OCI-LY7 (cell line): ENCODE measurements at regions not wholly inside any gene's neighbourhood (a gene's known extent, or its start where the extent isn't known, plus 50 kb on each side); places are given as distances from the start of the nearest gene placed in this dataset.

Experiments used
- BruUV-seq: library from RNA; stranded (reverse); fragments of 400-500 nt; replicated peaks from 2 replicates; lab custom pipeline; 2021; lab: Mats Ljungman, UMichigan
- CTCF ChIA-PET: fragments of 300-600 bp; sonication (Branson Sonifier 250); formaldehyde crosslinking; loops from one replicate; lab custom pipeline; 2022; ENCODE audit warnings: antibody characterized with exemption; ENCODE audit not compliant: unreplicated experiment; lab: Charles Lee
- POLR2A ChIA-PET: fragments of 300-600 bp; sonication (Branson Sonifier 250); formaldehyde crosslinking; loops from one replicate; lab custom pipeline; 2022; ENCODE audit warnings: antibody characterized with exemption; lab: Charles Lee
- DNase-seq: peaks from one replicate; pipeline ENCODE4 v3.0.0-alpha.2; 2015; ENCODE audit warnings: low spot score
- H2AFZ ChIP-seq: fragments of 200-600 bp; sonication (generic), shearing (Covaris generic); 2 replicates; pipeline ENCODE4 v1.6.1; 2014; ENCODE audit warnings: mild to moderate bottlenecking, antibody characterized with exemption, low read length, moderate library complexity
- H3K27ac ChIP-seq: fragments of 200-600 bp; sonication (generic); 2 replicates; pipeline ENCODE4 v1.5.1; 2014; ENCODE audit warnings: mixed run types, low read depth, mild to moderate bottlenecking, moderate library complexity, low read length, inconsistent platforms; ENCODE audit not compliant: poor library complexity, severe bottlenecking
- H3K36me3 ChIP-seq: fragments of 200-600 bp; sonication (generic); 2 replicates; pipeline ENCODE4 v1.6.1; 2014; ENCODE audit warnings: mild to moderate bottlenecking, antibody characterized with exemption, low read length, moderate library complexity, mixed read lengths; ENCODE audit not compliant: insufficient read depth
- H3K4me1 ChIP-seq: fragments of 200-600 bp; sonication (generic); 2 replicates; pipeline ENCODE4 v1.5.1; 2014; ENCODE audit warnings: mild to moderate bottlenecking, low read length; ENCODE audit not compliant: insufficient read depth, poor library complexity, severe bottlenecking
- H3K4me2 ChIP-seq: fragments of 200-600 bp; sonication (generic); 2 replicates; pipeline ENCODE4 v1.6.1; 2014; ENCODE audit warnings: mild to moderate bottlenecking, low read length
- H3K4me3 ChIP-seq: fragments of 200-600 bp; sonication (generic); 2 replicates; pipeline ENCODE4 v1.5.1; 2014; ENCODE audit warnings: mild to moderate bottlenecking, low read depth, low read length; ENCODE audit not compliant: poor library complexity, severe bottlenecking
- H3K79me2 ChIP-seq: fragments of 200-600 bp; sonication (generic); 2 replicates; pipeline ENCODE4 v1.6.1; 2016; ENCODE audit warnings: low read depth, mild to moderate bottlenecking, low read length, moderate library complexity, mixed read lengths; ENCODE audit not compliant: insufficient read depth
- H3K9me2 ChIP-seq: fragments of 200-600 bp; sonication (generic); 2 replicates; pipeline ENCODE4 v1.6.1; 2016; ENCODE audit warnings: mild to moderate bottlenecking, low read length, mixed read lengths; ENCODE audit not compliant: insufficient read depth
- H3K9me3 ChIP-seq: fragments of 200-600 bp; sonication (generic); 2 replicates; pipeline ENCODE4 v1.6.1; 2014; ENCODE audit warnings: mild to moderate bottlenecking, mixed run types, low read length, mixed read lengths
- H4K20me1 ChIP-seq: fragments of 200-600 bp; sonication (generic); 2 replicates; pipeline ENCODE4 v1.6.1; 2014; ENCODE audit warnings: mild to moderate bottlenecking, antibody characterized with exemption, low read length, moderate library complexity, mixed read lengths; ENCODE audit not compliant: insufficient read depth
- CTCF ChIP-seq: fragments of 200-600 bp; sonication (generic); conservative IDR thresholded peaks from 2 replicates; pipeline ENCODE4 v1.5.1; 2014; ENCODE audit warnings: mild to moderate bottlenecking, antibody characterized with exemption, low read length, moderate library complexity, mixed read lengths
- EZH2phosphoT487 ChIP-seq: fragments of 200-600 bp; sonication (generic); IDR thresholded peaks from 2 replicates; pipeline ENCODE4 v1.6.1; 2018; ENCODE audit warnings: low read depth, borderline replicate concordance, mild to moderate bottlenecking, mixed run types, antibody characterized with exemption, low read length, moderate library complexity, mixed read lengths
- intact Hi-C: fragments of 100-400 bp; cut with micrococcal nuclease; formaldehyde crosslinking; loops from one replicate; pipeline ENCODE4 v1.10.0; 2022; ENCODE audit not compliant: unreplicated experiment

- Histone ChIP-seq H3K4me2 (no peak overlapping the region), H3K27ac (no peak overlapping the region), H3K79me2 (no peaks in the 10 kb centered on the region), H3K36me3 (no peaks in the 10 kb centered on the region), H3K9me2 (no peaks in the 10 kb centered on the region), H4K20me1 (no peaks in the 10 kb centered on the region), H2AFZ (no peak overlapping the region), H3K4me3 (no peak overlapping the region), H3K9me3 (no peaks in the 10 kb centered on the region), H3K4me1 (no peaks in the 10 kb centered on the region)
- intact Hi-C loops = no loop called here
- ChIA-PET CTCF (no interaction called here), POLR2A (no interaction called here)
- TF ChIP-seq CTCF (no peak), EZH2phosphoT487 (no peak)
- no TSS peak for BruUV-seq
- no peak for DNase-seq
These were observed 145.7 kb upstream of the SNX2 start for GRCh38 chr5:122629121-122629677.

GRCh38 chr5:122638581-122638980 lies 136.3 kb upstream of the SNX2 start:
- H3K4me1 ChIP-seq = no peaks in the 10 kb centered on the region
- ChIA-PET POLR2A (no interaction called here), CTCF (no interaction called here)
- no peaks in the 10 kb centered on the region for H3K36me3 ChIP-seq
- no peak overlapping the region for H3K27ac ChIP-seq
- H3K79me2 ChIP-seq = no peaks in the 10 kb centered on the region
- H4K20me1 ChIP-seq = 0 out of 2 replicates have a peak, but pooled peaks cover 2% of the 10 kb centered on the region
- H2AFZ ChIP-seq = no peak overlapping the region
- H3K9me2 ChIP-seq = no peaks in the 10 kb centered on the region
- no peak overlapping the region for H3K4me2 ChIP-seq
- DNase-seq = no peak
- no peak for TF ChIP-seq CTCF
- no peak for TF ChIP-seq EZH2phosphoT487
- no peak overlapping the region for H3K4me3 ChIP-seq
- intact Hi-C loops = no loop called here
- no TSS peak for BruUV-seq
- no peaks in the 10 kb centered on the region for H3K9me3 ChIP-seq

- ChIA-PET POLR2A (interaction anchor here (0.6 kb wide), 1 partner anchor 206 kb away, joined by 4 read pairs; no protein-coding TSS in a partner anchor), CTCF (no interaction called here)
- no peak overlapping the region for H3K27ac ChIP-seq
- H3K9me3 ChIP-seq = no peaks in the 10 kb centered on the region
- H3K9me2 ChIP-seq = no peaks in the 10 kb centered on the region
- no TSS peak for BruUV-seq
- no peak overlapping the region for H2AFZ ChIP-seq
- H3K79me2 ChIP-seq = no peaks in the 10 kb centered on the region
- DNase-seq = no peak
- TF ChIP-seq EZH2phosphoT487 = no peak
- TF ChIP-seq CTCF = no peak
- H3K4me3 ChIP-seq = no peak overlapping the region
- no peaks in the 10 kb centered on the region for H3K36me3 ChIP-seq
- H3K4me2 ChIP-seq = no peak overlapping the region
- no peaks in the 10 kb centered on the region for H3K4me1 ChIP-seq
- H4K20me1 ChIP-seq = 0 out of 2 replicates have a peak, but pooled peaks cover 4% of the 10 kb centered on the region
- intact Hi-C loops = no loop called here
These were observed 135.8 kb upstream of the SNX2 start for GRCh38 chr5:122639033-122639432.
